Neutrophil (primary cell): ENCODE measurements at regions not wholly inside any gene's neighbourhood (a gene's known extent, or its start where the extent isn't known, plus 50 kb on each side); places are given as distances from the start of the nearest gene placed in this dataset.

Experiments
- H3K27ac ChIP-seq: fragments of 200-600 bp; sonication (generic); 2 replicates; pipeline ENCODE4 v1.5.1; 2016; ENCODE audit warnings: mild to moderate bottlenecking, moderate library complexity
- H3K27me3 ChIP-seq: fragments of 200-600 bp; sonication (generic); 2 replicates; pipeline ENCODE4 v1.6.0; 2016; ENCODE audit warnings: mild to moderate bottlenecking
- H3K36me3 ChIP-seq: fragments of 200-600 bp; sonication (generic); 2 replicates; pipeline ENCODE4 v1.5.1; 2017
- H3K4me1 ChIP-seq, 2 experiments: fragments of 200-600 bp in 1 of 2; sonication (generic) in 1 of 2; 1 replicate in 1 of 2; 2 replicates in 1 of 2; pipeline versions ENCODE4 v1.5.1 to v1.6.1; 2013 to 2016; ENCODE audit warnings: low read depth in 1 of 2, low read length in 1 of 2, mild to moderate bottlenecking in 1 of 2, moderate library complexity in 1 of 2; ENCODE audit not compliant: control insufficient read depth in 1 of 2, insufficient read depth in 1 of 2
- H3K4me3 ChIP-seq, 2 experiments: fragments of 200-600 bp in 1 of 2; sonication (generic) in 1 of 2; 1 replicate in 1 of 2; 2 replicates in 1 of 2; pipeline ENCODE4 v1.5.1; 2013 to 2016; ENCODE audit warnings: low read depth in 1 of 2, low read length in 1 of 2, mild to moderate bottlenecking in 1 of 2, moderate library complexity in 1 of 2
- H3K9me3 ChIP-seq: fragments of 200-600 bp; sonication (generic); 2 replicates; pipeline ENCODE4 v1.5.1; 2016
- TF ChIP-seq, protein P1 (sequence below): fragments of 200-600 bp; sonication (generic); IDR thresholded peaks from 2 replicates; pipeline ENCODE4 v1.5.1; 2016; ENCODE audit warnings: antibody characterized with exemption

DNA sequence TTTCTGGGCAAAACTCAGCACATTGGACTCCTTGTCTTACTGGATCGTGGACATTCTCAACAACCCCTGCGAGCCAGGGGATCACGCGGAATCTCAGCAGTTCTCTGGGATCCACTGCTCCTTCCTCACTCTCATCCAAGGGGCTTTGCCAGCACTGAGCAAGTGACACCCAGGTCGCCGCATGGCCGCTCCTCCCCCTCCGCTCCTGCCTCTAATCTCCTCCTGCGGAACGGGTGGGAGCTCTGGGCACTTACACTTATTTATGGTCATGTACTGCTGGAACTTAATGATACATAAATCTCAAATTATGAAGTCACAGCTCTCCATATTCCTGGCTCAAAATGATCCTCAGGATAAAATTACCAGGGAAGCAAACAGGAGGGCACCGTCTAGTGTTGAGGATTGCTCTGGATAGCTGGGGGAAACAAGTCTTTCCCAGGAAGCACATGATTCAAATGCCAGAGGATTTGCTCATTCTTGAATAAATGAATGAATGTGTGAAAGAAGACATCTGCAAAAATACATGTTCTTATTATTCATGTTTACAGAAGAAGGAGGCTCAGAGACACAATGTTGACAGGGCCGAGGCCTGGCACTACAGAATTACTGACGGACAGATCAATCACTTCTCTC lies 1077.3 kb downstream of the TBC1D22A start:
- Histone ChIP-seq H3K4me1 (no peaks in the 10 kb centered on the region), H3K9me3 (no peaks in the 10 kb centered on the region), H3K27me3 (no peaks in the 10 kb centered on the region), H3K36me3 (no peaks in the 10 kb centered on the region), H3K4me3 (no peak overlapping the region), H3K27ac (no peak overlapping the region)
- TF ChIP-seq, protein P1, sequence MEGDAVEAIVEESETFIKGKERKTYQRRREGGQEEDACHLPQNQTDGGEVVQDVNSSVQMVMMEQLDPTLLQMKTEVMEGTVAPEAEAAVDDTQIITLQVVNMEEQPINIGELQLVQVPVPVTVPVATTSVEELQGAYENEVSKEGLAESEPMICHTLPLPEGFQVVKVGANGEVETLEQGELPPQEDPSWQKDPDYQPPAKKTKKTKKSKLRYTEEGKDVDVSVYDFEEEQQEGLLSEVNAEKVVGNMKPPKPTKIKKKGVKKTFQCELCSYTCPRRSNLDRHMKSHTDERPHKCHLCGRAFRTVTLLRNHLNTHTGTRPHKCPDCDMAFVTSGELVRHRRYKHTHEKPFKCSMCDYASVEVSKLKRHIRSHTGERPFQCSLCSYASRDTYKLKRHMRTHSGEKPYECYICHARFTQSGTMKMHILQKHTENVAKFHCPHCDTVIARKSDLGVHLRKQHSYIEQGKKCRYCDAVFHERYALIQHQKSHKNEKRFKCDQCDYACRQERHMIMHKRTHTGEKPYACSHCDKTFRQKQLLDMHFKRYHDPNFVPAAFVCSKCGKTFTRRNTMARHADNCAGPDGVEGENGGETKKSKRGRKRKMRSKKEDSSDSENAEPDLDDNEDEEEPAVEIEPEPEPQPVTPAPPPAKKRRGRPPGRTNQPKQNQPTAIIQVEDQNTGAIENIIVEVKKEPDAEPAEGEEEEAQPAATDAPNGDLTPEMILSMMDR = no peak

DNA sequence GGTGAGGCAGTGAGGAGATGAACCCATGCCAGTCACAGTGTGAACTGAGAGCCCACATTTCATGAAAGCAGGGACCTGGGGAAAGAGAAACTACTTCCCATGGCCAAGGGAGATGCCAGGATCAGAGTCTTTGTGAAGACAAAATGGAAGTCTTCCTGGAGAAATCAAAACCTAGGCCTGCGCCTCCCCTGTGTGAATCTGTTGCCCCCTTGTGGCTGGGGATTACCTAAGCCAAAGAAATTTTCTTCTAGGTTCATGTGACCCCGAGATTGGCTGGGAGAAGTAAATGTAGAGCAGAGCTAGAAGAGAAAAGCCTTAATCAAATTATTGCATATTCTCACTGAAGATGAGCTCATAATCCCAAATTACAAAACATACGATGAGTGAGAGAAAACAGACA lies 1075.3 kb downstream of the TBC1D22A start:
- H3K27ac ChIP-seq = no peak overlapping the region
- H3K36me3 ChIP-seq = no peaks in the 10 kb centered on the region
- no peaks in the 10 kb centered on the region for H3K9me3 ChIP-seq
- H3K4me3 ChIP-seq = no peak overlapping the region
- H3K27me3 ChIP-seq = no peaks in the 10 kb centered on the region
- TF ChIP-seq, protein P1 = no peak
- H3K4me1 ChIP-seq = no peaks in the 10 kb centered on the region

DNA sequence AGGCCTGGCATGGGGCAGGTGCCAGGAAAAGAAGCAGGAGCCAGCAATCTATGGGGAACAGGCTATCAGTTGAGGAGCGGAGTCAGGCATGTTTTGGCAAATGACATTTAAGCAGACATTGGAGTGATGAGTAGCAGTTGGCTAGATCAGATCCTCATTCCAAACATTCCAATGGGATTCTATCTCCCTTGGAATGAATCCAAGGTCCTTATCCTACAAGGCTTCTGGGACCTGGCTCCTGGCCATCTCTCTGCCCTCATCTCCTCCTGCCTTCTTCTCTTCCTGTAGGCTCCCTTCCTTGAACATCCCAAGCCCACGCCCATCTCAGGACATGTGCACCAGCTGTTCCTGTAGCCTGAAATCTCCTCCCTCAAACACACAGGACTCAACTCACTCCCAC lies 1074.5 kb downstream of the TBC1D22A start:
- no peaks in the 10 kb centered on the region for H3K9me3 ChIP-seq
- TF ChIP-seq, protein P1 = no peak
- H3K4me3 ChIP-seq = no peak overlapping the region
- H3K27me3 ChIP-seq = no peaks in the 10 kb centered on the region
- H3K4me1 ChIP-seq = no peaks in the 10 kb centered on the region
- H3K27ac ChIP-seq = no peak overlapping the region
- no peaks in the 10 kb centered on the region for H3K36me3 ChIP-seq

DNA sequence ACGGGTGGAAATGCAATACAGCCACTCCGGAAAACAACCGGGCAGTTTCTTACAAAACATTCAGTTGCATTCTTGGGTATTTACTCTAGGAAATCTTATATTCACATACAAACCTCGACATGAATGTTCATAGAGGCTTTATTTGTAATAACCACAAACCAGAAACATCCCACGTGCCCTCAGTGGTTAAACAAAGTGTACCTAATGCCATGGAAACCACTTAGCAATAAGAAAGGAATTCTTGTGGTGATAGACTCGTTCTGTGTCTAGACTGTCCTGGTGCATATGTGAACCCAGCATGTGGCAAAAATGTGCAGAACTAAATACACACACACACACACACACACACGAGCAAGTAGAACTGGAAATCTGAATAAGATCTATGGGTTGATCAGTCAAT lies 1073.3 kb downstream of the TBC1D22A start:
- TF ChIP-seq, protein P1 = no peak
- Histone ChIP-seq H3K27me3 (no peaks in the 10 kb centered on the region), H3K4me3 (no peak overlapping the region), H3K9me3 (no peaks in the 10 kb centered on the region), H3K36me3 (no peaks in the 10 kb centered on the region), H3K4me1 (no peaks in the 10 kb centered on the region), H3K27ac (no peak overlapping the region)

DNA sequence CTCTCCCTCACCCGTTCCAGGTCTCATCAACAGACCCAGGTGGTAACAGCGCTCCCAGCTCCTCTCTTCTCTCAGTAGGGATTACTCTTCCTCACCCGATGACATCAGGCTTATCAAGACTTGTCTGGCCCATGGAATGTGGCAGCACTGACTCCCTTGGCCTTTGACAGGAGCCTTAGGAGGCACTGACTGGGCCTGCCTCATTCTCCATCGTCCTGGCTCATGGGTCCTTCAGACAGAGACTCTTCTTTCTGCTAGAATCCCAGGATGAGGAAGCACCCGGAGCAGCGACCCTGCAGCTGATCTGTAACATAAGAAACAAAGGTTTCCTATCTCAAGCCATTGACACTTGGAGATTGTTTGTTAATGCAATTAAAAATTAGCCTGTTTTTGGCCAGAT lies 1063.6 kb downstream of the TBC1D22A start:
- Histone ChIP-seq H3K9me3 (no peaks in the 10 kb centered on the region), H3K4me3 (no peak overlapping the region), H3K27ac (no peak overlapping the region), H3K36me3 (no peaks in the 10 kb centered on the region), H3K4me1 (no peaks in the 10 kb centered on the region), H3K27me3 (no peaks in the 10 kb centered on the region)
- TF ChIP-seq, protein P1 = no peak
